Activated B cell treated with CpG ODN at 0.5 μM for 24 hours (primary cell): ENCODE measurements at regions not wholly inside any gene's neighbourhood (a gene's known extent, or its start where the extent isn't known, plus 50 kb on each side); places are given as distances from the start of the nearest gene placed in this dataset.

Source experiments
- ATAC-seq: fragments of 200-7000 bp; cut with Tn5 transposase; one replicate; pipeline ENCODE4 v1.10.0; 2021; ENCODE audit warnings: low read depth, mild to moderate bottlenecking, moderate library complexity
- CTCF ChIA-PET: fragments of 350-600 bp; sonication (Branson Sonifier 250); formaldehyde crosslinking; loops from one replicate; lab custom pipeline; 2021; ENCODE audit warnings: antibody characterized with exemption; lab: Charles Lee
- POLR2A ChIA-PET: fragments of 350-600 bp; sonication (Branson Sonifier 250); formaldehyde crosslinking; loops from one replicate; lab custom pipeline; 2021; ENCODE audit warnings: antibody characterized with exemption; lab: Charles Lee
- DNase-seq: peaks from one replicate; pipeline ENCODE4 v3.0.0; 2022
- H3K27ac Mint-ChIP-seq: one replicate; pipeline ENCODE4 v1.8.0; 2020; ENCODE audit warnings: mixed read lengths
- H3K27me3 Mint-ChIP-seq: one replicate; pipeline ENCODE4 v1.8.0; 2021; ENCODE audit warnings: mixed read lengths
- H3K36me3 Mint-ChIP-seq: one replicate; pipeline ENCODE4 v1.8.0; 2021; ENCODE audit warnings: low read depth, mixed read lengths
- H3K4me1 Mint-ChIP-seq: one replicate; pipeline ENCODE4 v1.8.0; 2021; ENCODE audit warnings: mixed read lengths
- H3K4me3 Mint-ChIP-seq: one replicate; pipeline ENCODE4 v1.8.0; 2020; ENCODE audit warnings: mild to moderate bottlenecking, mixed read lengths
- H3K9me3 Mint-ChIP-seq: one replicate; pipeline ENCODE4 v1.8.0; 2020; ENCODE audit warnings: mixed read lengths
- intact Hi-C: fragments of 100-400 bp; cut with micrococcal nuclease; formaldehyde crosslinking; loops from one replicate; pipeline ENCODE4 v1.15.1; 2024
- TF ChIP-seq, protein P1 (sequence below): fragments of 200-600 bp; IDR thresholded peaks from one replicate; pipeline ENCODE4 v1.8.0; 2022; ENCODE audit warnings: antibody characterized with exemption, mild to moderate bottlenecking

DNA sequence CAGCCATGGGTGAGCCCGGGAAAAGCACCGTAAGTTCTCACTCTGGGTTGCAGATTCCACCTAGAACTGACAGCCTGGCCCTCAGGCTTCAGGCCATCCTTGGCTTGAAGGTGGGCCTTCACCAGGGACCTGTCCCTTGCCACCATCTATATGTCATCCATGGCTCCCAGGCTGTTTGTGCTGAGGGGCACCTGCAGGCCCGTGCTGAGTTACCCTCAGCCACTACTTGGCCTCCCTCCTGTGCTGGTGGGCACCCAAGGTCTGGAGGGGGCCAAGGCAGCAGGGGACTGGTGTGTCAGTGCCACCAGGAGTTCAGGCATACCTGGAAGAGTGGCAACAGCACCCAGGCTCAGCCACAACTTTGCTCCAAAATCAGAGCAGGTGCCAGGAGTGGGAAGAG lies 326.2 kb upstream of the SMIM21 start:
- TF ChIP-seq, protein P1, sequence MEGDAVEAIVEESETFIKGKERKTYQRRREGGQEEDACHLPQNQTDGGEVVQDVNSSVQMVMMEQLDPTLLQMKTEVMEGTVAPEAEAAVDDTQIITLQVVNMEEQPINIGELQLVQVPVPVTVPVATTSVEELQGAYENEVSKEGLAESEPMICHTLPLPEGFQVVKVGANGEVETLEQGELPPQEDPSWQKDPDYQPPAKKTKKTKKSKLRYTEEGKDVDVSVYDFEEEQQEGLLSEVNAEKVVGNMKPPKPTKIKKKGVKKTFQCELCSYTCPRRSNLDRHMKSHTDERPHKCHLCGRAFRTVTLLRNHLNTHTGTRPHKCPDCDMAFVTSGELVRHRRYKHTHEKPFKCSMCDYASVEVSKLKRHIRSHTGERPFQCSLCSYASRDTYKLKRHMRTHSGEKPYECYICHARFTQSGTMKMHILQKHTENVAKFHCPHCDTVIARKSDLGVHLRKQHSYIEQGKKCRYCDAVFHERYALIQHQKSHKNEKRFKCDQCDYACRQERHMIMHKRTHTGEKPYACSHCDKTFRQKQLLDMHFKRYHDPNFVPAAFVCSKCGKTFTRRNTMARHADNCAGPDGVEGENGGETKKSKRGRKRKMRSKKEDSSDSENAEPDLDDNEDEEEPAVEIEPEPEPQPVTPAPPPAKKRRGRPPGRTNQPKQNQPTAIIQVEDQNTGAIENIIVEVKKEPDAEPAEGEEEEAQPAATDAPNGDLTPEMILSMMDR: no peak
- DNase-seq (no peak), ATAC-seq (no peak)
- Mint-ChIP-seq H3K27ac (no peak overlapping the region), H3K36me3 (no peaks in the 10 kb centered on the region), H3K9me3 (no peaks in the 10 kb centered on the region), H3K4me3 (no peak overlapping the region), H3K27me3 (no peaks in the 10 kb centered on the region), H3K4me1 (no peaks in the 10 kb centered on the region)
- CTCF ChIA-PET: no interaction called here
- intact Hi-C loops: no loop called here
- POLR2A ChIA-PET: no interaction called here

DNA sequence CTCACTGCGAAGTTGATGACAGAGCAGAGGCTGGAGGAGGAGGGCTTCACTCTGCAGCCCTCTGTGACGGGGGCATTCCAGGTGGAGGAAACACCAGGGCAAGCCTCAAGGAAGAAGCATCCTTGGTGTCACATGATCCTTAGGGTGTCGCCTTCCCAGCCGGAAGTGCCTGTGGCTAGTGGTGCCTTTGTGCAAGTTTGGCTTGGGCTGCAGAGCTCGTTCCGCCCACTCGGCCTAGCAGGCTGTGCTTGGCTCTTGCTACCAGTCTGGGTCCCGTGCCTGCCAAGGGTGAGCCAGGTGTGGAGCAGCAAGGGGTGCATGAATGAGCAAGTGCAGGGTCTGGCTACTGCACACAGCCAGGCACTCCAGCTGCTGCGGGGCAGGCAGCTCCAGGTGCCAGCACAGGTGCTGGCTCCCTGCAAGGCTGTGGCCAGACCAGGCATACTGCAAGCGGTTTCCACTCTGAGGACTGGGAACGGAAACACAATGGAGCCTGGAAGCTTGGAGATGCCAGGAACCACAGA lies 325.3 kb upstream of the SMIM21 start:
- ChIA-PET POLR2A (no interaction called here), CTCF (no interaction called here)
- intact Hi-C loops: no loop called here
- H3K9me3 Mint-ChIP-seq: no peaks in the 10 kb centered on the region
- H3K27me3 Mint-ChIP-seq: no peaks in the 10 kb centered on the region
- ATAC-seq: no peak
- no peaks in the 10 kb centered on the region for H3K4me1 Mint-ChIP-seq
- no peak overlapping the region for H3K27ac Mint-ChIP-seq
- H3K36me3 Mint-ChIP-seq: no peaks in the 10 kb centered on the region
- no peak for DNase-seq
- TF ChIP-seq, protein P1: no peak
- H3K4me3 Mint-ChIP-seq: no peak overlapping the region

DNA sequence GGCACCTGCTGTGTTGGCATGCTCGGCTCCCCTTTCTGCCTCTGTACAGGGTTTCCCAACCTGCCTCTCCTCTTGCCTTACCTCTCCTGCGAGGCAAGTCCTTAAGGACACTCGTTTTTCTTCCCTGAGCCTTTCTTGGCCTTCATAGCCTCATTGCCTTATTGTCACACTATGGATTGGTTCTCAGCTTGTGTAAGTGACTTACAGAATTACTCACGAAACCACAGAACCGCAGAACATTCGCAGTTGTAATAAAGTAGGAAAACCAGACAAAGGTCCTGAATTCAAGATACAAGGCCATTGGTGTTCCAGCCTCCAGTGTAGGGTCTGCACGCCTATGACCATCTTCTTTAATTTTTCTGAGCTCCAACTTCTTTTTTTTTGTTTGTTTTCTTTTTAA lies 317.6 kb upstream of the SMIM21 start:
- DNase-seq (no peak), ATAC-seq (no peak)
- TF ChIP-seq, protein P1: no peak
- Mint-ChIP-seq H3K36me3 (no peaks in the 10 kb centered on the region), H3K4me1 (no peaks in the 10 kb centered on the region), H3K27me3 (no peaks in the 10 kb centered on the region), H3K27ac (no peak overlapping the region), H3K4me3 (no peak overlapping the region), H3K9me3 (peaks cover 2% of the 10 kb centered on the region)
- intact Hi-C loops: no loop called here
- CTCF ChIA-PET: no interaction called here
- POLR2A ChIA-PET: no interaction called here

DNA sequence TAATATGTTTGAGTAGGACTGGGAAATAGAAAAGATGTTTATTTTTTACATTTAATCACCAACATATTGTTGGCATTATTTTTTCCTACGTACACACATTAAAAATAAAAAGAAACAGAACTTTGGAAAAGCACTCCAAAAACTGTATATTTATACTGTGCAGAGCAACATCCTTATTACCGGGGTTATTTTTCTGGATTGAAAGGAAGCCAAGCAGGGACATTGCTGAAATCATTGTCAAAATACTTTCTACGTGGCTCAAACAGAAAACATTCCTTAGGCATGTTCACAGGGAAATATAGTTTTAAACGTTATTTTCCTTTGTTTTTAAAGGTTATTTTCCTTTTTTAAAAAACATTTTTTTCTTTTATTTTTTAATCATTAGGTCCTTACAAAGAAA lies 315.0 kb upstream of the SMIM21 start:
- Mint-ChIP-seq H3K27ac (no peak overlapping the region), H3K9me3 (peaks cover 2% of the 10 kb centered on the region), H3K4me3 (no peak overlapping the region), H3K4me1 (no peaks in the 10 kb centered on the region), H3K27me3 (no peaks in the 10 kb centered on the region), H3K36me3 (no peaks in the 10 kb centered on the region)
- intact Hi-C loops: no loop called here
- no peak for DNase-seq
- ChIA-PET POLR2A (no interaction called here), CTCF (no interaction called here)
- TF ChIP-seq, protein P1: no peak
- no peak for ATAC-seq

- TF ChIP-seq, protein P1: no peak
- H3K4me3 Mint-ChIP-seq: no peak overlapping the region
- H3K27me3 Mint-ChIP-seq: no peaks in the 10 kb centered on the region
These were observed 312.2 kb upstream of the SMIM21 start for GRCh38 chr18:75739682-75740081.

More at GRCh38 chr18:75739682-75740081, 312.2 kb upstream of the SMIM21 start:
- intact Hi-C loops: no loop called here
- Mint-ChIP-seq H3K36me3 (no peaks in the 10 kb centered on the region), H3K9me3 (peaks cover 11% of the 10 kb centered on the region), H3K27ac (no peak overlapping the region), H3K4me1 (no peaks in the 10 kb centered on the region)
- POLR2A ChIA-PET: no interaction called here
- DNase-seq (no peak), ATAC-seq (no peak)
- CTCF ChIA-PET: no interaction called here
